KMS-11 (cell line): ENCODE measurements at regions not wholly inside any gene's neighbourhood (a gene's known extent, or its start where the extent isn't known, plus 50 kb on each side); places are given as distances from the start of the nearest gene placed in this dataset.

Experiments used
- H2AFZ ChIP-seq: fragments of 200-600 bp; sonication (generic); 2 replicates; pipeline ENCODE4 v1.6.1; 2016; ENCODE audit warnings: antibody characterized with exemption, mixed run types, low read depth
- H3K27ac ChIP-seq: fragments of 200-600 bp; sonication (generic); 2 replicates; pipeline ENCODE4 v1.6.1; 2016; ENCODE audit warnings: mild to moderate bottlenecking, mixed run types
- H3K27me3 ChIP-seq: fragments of 200-600 bp; sonication (generic); 2 replicates; pipeline ENCODE4 v1.6.1; 2017; ENCODE audit warnings: mild to moderate bottlenecking, low read depth, mixed run types, moderate library complexity; ENCODE audit not compliant: insufficient read depth
- H3K36me3 ChIP-seq: fragments of 200-600 bp; sonication (generic); 2 replicates; pipeline ENCODE4 v1.6.1; 2017; ENCODE audit warnings: mild to moderate bottlenecking, mixed run types; ENCODE audit not compliant: insufficient read depth
- H3K4me1 ChIP-seq: fragments of 200-600 bp; sonication (generic); 2 replicates; pipeline ENCODE4 v1.6.1; 2016; ENCODE audit warnings: mild to moderate bottlenecking, low read depth, mixed run types; ENCODE audit not compliant: poor library complexity, severe bottlenecking
- H3K4me2 ChIP-seq: fragments of 200-600 bp; sonication (generic); 2 replicates; pipeline ENCODE4 v1.7.0; 2016; ENCODE audit warnings: mild to moderate bottlenecking, mixed run types
- H3K4me3 ChIP-seq: fragments of 200-600 bp; sonication (generic); IDR thresholded peaks from 2 replicates; pipeline ENCODE4 v1.6.1; 2017; ENCODE audit warnings: low read depth, low read length, mixed read lengths; ENCODE audit not compliant: insufficient read depth
- H3K79me2 ChIP-seq: fragments of 200-600 bp; sonication (generic); 2 replicates; pipeline ENCODE4 v1.6.1; 2016; ENCODE audit warnings: low read depth, mixed run types; ENCODE audit not compliant: insufficient read depth
- H3K9ac ChIP-seq: fragments of 200-600 bp; sonication (generic); 2 replicates; pipeline ENCODE4 v1.6.1; 2016; ENCODE audit warnings: mild to moderate bottlenecking, mixed run types
- H4K20me1 ChIP-seq: fragments of 200-600 bp; sonication (generic); 2 replicates; pipeline ENCODE4 v1.6.1; 2016; ENCODE audit warnings: mild to moderate bottlenecking, mixed run types; ENCODE audit not compliant: insufficient read depth
- TF ChIP-seq, protein P1 (sequence below): fragments of 200-600 bp; sonication (generic); conservative IDR thresholded peaks from 2 replicates; pipeline ENCODE4 v1.6.1; 2017; ENCODE audit warnings: low read depth, mild to moderate bottlenecking, antibody characterized with exemption, low read length, moderate library complexity, mixed read lengths

DNA sequence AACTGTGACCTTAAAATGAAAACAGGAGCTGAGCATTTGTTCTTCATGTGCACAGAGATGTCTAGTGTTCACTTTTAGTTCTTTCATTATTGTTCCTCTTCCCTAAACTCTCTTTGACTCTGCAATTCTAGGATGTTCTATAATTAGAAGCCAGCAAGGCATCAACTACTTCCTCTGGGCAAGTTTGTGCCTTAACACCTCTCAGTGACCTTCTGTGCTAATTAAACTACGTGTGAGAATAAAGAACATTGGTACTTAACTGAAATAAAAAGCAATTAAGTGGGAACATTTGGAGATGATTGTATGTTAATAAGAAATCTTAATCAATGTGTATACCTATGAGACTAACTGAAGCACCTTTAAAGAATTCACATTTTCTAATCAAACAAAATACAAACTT, 242.8 kb downstream of the RASEF start:
- no peak overlapping the region for H2AFZ ChIP-seq
- H3K27me3 ChIP-seq, result no peaks in the 10 kb centered on the region
- H3K27ac ChIP-seq, result no peak overlapping the region
- H3K36me3 ChIP-seq, result no peaks in the 10 kb centered on the region
- TF ChIP-seq, protein P1, sequence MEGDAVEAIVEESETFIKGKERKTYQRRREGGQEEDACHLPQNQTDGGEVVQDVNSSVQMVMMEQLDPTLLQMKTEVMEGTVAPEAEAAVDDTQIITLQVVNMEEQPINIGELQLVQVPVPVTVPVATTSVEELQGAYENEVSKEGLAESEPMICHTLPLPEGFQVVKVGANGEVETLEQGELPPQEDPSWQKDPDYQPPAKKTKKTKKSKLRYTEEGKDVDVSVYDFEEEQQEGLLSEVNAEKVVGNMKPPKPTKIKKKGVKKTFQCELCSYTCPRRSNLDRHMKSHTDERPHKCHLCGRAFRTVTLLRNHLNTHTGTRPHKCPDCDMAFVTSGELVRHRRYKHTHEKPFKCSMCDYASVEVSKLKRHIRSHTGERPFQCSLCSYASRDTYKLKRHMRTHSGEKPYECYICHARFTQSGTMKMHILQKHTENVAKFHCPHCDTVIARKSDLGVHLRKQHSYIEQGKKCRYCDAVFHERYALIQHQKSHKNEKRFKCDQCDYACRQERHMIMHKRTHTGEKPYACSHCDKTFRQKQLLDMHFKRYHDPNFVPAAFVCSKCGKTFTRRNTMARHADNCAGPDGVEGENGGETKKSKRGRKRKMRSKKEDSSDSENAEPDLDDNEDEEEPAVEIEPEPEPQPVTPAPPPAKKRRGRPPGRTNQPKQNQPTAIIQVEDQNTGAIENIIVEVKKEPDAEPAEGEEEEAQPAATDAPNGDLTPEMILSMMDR, result no peak
- no peaks in the 10 kb centered on the region for H3K4me1 ChIP-seq
- no peak overlapping the region for H3K4me2 ChIP-seq
- H3K4me3 ChIP-seq, result no peak overlapping the region
- H4K20me1 ChIP-seq, result no peaks in the 10 kb centered on the region
- H3K79me2 ChIP-seq, result no peaks in the 10 kb centered on the region
- no peak overlapping the region for H3K9ac ChIP-seq

DNA sequence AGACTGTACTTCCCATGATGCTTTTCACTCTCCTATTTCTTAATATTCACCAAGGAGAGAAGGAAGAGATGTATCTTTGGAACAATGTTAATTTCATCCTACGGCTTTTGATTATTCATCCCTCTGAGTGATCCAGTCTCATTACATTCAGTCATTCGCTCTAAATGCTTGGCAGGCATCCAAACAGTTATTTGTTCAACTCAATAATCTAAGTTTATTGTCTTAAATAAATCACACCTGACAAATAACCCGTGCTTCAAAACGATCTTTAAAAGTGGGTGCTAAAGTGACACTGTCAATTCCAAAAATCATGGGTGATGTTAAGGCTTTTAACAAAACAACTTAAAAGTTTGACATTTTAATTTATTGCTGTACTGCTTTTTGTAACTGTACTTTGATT, 233.1 kb downstream of the RASEF start:
- Histone ChIP-seq H3K4me2 (no peak overlapping the region), H3K4me3 (no peak overlapping the region), H3K79me2 (no peaks in the 10 kb centered on the region), H3K27ac (no peak overlapping the region), H3K27me3 (no peaks in the 10 kb centered on the region), H4K20me1 (no peaks in the 10 kb centered on the region), H3K4me1 (no peaks in the 10 kb centered on the region), H3K36me3 (no peaks in the 10 kb centered on the region), H2AFZ (no peak overlapping the region), H3K9ac (no peak overlapping the region)
- TF ChIP-seq, protein P1, result no peak

DNA sequence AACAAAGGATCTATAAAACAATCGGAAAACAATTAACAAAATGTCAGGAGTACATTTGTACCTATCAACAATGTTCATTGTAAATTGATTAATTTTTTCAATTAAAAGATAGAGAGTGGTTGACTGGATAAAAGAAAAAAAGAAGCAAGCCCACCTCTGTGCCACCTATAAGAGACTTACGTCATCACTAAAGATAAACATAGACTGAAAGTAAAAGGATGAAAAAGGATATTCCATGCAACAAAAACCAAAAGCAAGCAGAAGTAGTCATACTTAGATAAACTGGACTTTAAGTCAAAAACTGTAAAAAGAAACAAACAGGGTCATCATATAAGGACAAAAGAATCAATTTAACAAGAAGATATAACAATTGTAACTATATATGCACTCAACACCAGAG, 197.4 kb downstream of the RASEF start:
- no peak overlapping the region for H2AFZ ChIP-seq
- H3K9ac ChIP-seq, result no peak overlapping the region
- H3K4me2 ChIP-seq, result no peak overlapping the region
- no peak overlapping the region for H3K4me3 ChIP-seq
- TF ChIP-seq, protein P1, result no peak
- H4K20me1 ChIP-seq, result no peaks in the 10 kb centered on the region
- H3K27me3 ChIP-seq, result no peaks in the 10 kb centered on the region
- no peaks in the 10 kb centered on the region for H3K4me1 ChIP-seq
- H3K36me3 ChIP-seq, result no peaks in the 10 kb centered on the region
- H3K79me2 ChIP-seq, result no peaks in the 10 kb centered on the region
- H3K27ac ChIP-seq, result no peak overlapping the region

DNA sequence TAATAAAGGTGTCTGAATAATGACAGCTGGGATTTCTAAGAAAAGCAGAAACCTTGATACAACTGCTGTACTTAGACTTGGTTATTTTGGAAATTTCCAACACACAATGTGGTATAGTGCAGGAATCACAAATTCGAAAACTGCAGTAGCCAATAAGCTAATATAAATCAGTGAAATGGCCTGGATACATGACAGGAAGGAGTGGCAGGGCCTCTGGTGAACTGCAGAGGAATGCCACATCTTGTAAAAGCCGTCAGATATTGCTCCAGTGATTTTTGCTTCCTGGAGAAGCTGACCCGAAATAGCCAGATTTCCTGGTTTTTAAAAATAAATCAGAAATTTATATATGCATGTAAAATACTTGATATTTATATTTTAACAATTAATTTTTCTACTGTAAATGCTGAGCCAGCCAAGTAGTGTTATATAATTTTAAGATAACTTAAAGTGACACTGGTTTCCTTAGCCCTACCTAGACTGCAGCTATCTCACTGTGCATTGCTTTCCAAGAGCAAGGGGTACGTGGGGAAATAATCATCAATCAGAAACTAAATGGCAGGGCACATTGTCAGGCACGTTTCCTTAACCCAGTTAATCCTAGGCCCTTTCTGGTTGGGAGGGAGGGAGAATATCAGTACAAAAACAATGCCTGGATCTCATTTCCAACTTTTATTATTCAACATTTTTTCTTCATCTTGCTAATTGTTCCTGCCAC, 182.4 kb downstream of the RASEF start:
- Histone ChIP-seq H3K36me3 (no peaks in the 10 kb centered on the region), H3K79me2 (no peaks in the 10 kb centered on the region), H3K4me2 (no peak overlapping the region), H3K27me3 (no peaks in the 10 kb centered on the region), H4K20me1 (no peaks in the 10 kb centered on the region), H3K4me3 (no peak overlapping the region), H2AFZ (no peak overlapping the region), H3K27ac (no peak overlapping the region), H3K4me1 (no peaks in the 10 kb centered on the region), H3K9ac (no peak overlapping the region)
- TF ChIP-seq, protein P1, result no peak
